BJ (cell line): ENCODE measurements at regions not wholly inside any gene's neighbourhood (a gene's known extent, or its start where the extent isn't known, plus 50 kb on each side); places are given as distances from the start of the nearest gene placed in this dataset.

Experiments
- CTCF ChIA-PET: fragments of 350-600 bp; formaldehyde crosslinking; extraction: SDS; loops from one replicate; lab custom pipeline; 2021; ENCODE audit warnings: antibody characterized with exemption, inconsistent platforms; lab: Yijun Ruan, JAX
- POLR2A ChIA-PET: fragments of 300-600 bp; sonication (Branson Sonifier 250); formaldehyde crosslinking; extraction: SDS; loops from one replicate; lab custom pipeline; 2021; ENCODE audit warnings: antibody characterized with exemption; lab: Charles Lee
- DNase-seq: peaks from one replicate; pipeline ENCODE4 v3.0.0-alpha.2; 2011; ENCODE audit warnings: low read depth
- H3K27me3 ChIP-seq: 2 replicates; pipeline ENCODE4 v1.6.0; 2011; ENCODE audit warnings: low read length; ENCODE audit not compliant: control insufficient read depth, insufficient read depth
- H3K36me3 ChIP-seq: 2 replicates; pipeline ENCODE4 v1.5.1; 2011; ENCODE audit warnings: low read length; ENCODE audit not compliant: control insufficient read depth, insufficient read depth
- H3K4me3 ChIP-seq: 2 replicates; pipeline ENCODE4 v1.5.1; 2011; ENCODE audit warnings: low read depth, mild to moderate bottlenecking, control low read depth, low read length
- TF ChIP-seq, protein P1 (sequence below): IDR thresholded peaks from 2 replicates; pipeline ENCODE4 v1.5.1; 2011; ENCODE audit warnings: low read depth, mild to moderate bottlenecking, control low read depth, inconsistent platforms, low read length, moderate library complexity; ENCODE audit not compliant: insufficient read depth

DNA sequence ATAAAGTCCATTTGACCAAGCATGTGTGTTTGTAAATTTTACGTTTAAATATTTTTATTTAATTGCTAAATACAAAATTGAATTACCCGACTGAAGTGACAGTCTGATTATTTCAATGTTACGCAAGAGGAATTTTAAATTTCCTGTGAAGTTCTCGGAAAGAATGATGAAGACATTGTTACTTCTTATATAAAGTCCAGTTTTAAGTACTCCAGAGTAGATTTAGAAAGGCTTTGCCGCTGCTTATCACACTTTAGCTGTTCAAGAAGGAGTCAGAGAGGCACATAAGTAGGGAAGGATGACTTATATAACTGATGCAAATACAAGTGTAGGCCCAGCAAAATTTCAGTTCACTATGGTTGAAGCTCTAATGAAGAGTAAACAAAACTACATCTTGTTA lies 265.1 kb upstream of the CITED2 start:
- Histone ChIP-seq H3K27me3 (no peaks in the 10 kb centered on the region), H3K4me3 (no peak overlapping the region), H3K36me3 (no peaks in the 10 kb centered on the region)
- TF ChIP-seq, protein P1, sequence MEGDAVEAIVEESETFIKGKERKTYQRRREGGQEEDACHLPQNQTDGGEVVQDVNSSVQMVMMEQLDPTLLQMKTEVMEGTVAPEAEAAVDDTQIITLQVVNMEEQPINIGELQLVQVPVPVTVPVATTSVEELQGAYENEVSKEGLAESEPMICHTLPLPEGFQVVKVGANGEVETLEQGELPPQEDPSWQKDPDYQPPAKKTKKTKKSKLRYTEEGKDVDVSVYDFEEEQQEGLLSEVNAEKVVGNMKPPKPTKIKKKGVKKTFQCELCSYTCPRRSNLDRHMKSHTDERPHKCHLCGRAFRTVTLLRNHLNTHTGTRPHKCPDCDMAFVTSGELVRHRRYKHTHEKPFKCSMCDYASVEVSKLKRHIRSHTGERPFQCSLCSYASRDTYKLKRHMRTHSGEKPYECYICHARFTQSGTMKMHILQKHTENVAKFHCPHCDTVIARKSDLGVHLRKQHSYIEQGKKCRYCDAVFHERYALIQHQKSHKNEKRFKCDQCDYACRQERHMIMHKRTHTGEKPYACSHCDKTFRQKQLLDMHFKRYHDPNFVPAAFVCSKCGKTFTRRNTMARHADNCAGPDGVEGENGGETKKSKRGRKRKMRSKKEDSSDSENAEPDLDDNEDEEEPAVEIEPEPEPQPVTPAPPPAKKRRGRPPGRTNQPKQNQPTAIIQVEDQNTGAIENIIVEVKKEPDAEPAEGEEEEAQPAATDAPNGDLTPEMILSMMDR: no peak
- ChIA-PET POLR2A (no interaction called here), CTCF (no interaction called here)
- no peak for DNase-seq

DNA sequence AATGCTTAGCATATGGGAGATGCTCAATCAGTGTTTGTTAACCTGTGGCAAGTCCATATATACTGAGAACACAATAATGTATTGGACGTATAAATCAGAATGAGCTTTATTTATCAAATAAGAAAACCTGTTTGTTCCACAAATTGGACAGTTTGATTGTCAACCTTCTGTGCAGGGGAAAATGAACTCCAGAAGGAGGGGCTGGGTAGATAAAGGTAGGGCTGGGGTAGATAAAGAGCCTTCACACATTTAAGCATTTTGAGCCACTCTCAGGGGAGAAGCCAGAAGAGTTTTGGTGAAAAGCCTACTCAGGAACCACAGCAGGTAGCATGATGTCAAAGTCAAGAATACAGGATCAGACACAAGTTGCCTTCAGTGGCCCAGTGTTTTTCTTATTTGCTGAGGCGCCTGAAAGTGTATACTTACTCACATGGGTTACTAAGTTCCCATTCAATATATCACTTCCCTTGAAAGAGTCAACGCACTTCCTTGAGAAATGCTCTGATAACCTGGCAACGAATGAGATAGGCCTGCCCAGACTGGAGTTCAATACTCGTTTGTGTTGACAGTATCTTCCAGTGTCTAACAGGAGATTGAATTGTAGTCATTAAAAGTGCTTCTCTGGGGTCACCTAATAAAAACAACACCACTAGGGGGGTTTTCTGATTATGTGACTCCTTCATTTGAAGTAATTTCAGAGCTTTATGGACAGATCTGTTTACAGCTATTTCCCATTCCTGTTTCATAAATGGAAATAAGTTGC lies 263.9 kb upstream of the CITED2 start:
- DNase-seq: no peak
- TF ChIP-seq, protein P1: no peak
- no peak overlapping the region for H3K4me3 ChIP-seq
- ChIA-PET POLR2A (no interaction called here), CTCF (interaction anchor here (0.8 kb wide), 1 partner anchor 8 kb away, joined by 3 read pairs; no protein-coding TSS in a partner anchor)
- H3K36me3 ChIP-seq: no peaks in the 10 kb centered on the region
- H3K27me3 ChIP-seq: no peaks in the 10 kb centered on the region

DNA sequence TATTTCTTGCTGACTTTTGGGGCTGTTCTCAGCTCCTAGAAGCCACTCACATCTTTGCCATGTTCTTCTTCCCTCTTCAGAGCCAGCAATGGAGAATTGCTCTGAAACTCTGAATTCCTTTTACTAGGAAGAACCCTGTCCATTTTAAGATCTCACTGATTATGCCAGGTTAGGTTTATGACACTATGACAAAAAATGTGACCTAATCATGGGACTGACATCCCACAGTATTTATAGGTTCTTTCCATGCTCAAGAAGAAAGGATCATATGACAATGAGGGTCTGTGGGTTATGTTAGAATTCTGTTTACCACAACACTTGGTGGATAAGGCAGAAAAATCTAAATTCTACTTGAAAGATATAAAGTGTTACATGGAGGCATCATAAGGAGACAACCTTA lies 263.3 kb upstream of the CITED2 start:
- H3K27me3 ChIP-seq: no peaks in the 10 kb centered on the region
- DNase-seq: no peak
- ChIA-PET CTCF (interaction anchor here (0.8 kb wide), 1 partner anchor 9 kb away, joined by 3 read pairs; no protein-coding TSS in a partner anchor), POLR2A (no interaction called here)
- TF ChIP-seq, protein P1: no peak
- no peak overlapping the region for H3K4me3 ChIP-seq
- no peaks in the 10 kb centered on the region for H3K36me3 ChIP-seq

DNA sequence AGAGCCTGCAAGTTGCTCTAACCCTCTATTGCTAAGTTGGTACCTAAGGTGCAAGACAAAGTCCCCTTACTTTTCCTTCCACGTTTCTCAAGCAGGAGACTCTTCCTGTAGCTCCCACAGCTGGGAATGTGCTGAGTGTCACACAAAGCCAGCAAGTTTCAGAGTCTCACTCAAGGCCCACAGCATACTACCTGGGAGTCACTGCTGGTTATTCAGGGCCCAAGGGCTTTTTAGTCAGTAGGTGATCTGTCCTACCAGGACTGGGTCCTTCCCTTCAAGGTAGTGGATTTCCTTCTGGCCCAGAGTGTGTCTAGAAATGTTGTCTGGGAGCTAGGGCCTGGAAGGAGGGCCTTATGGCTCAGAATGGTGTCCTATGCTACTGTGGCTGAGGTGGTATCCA lies 261.9 kb upstream of the CITED2 start:
- CTCF ChIA-PET: interaction anchor here (0.6 kb wide), 1 partner anchor 48 kb away, joined by 3 read pairs; no protein-coding TSS in a partner anchor
- DNase-seq: no peak
- no peak overlapping the region for H3K4me3 ChIP-seq
- H3K36me3 ChIP-seq: no peaks in the 10 kb centered on the region
- TF ChIP-seq, protein P1: no peak
- H3K27me3 ChIP-seq: no peaks in the 10 kb centered on the region
- POLR2A ChIA-PET: no interaction called here

DNA sequence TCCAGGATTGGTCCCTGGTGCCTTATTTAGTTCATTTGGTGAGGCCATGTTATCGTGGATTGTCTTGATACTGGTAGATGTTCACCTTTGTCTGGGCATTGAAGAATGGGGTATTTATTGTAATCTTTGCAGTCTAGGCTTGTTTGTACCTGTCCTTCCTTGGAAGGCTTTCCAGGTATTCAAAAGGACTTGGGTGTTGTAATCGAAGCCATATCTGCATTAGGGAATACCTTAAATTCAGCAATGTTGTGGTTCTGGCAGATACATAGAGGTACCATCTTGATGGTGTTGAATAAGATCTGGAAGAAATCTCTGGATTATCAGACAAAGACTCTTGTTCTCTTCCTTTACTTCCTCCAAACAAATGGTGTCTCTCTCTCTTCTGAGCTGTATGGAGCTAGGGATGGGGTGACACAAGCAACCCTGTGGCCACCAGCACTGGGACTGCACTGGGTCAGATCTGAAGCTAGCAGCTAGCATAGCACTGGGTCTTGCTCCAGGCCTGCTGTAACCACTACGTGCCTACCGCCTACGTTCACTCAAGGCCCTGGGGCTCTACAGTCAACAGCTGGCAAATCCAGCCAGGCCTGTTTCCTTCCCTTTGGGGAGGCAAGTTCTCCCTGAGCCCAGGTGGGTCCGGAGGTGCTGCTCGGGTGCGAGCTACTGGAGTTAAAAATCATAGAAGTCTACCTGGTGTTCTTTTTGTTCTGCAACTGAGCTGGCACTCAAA lies 261.1 kb upstream of the CITED2 start:
- DNase-seq: no peak
- ChIA-PET POLR2A (no interaction called here), CTCF (no interaction called here)
- TF ChIP-seq, protein P1: no peak
- no peak overlapping the region for H3K4me3 ChIP-seq
- no peaks in the 10 kb centered on the region for H3K36me3 ChIP-seq
- no peaks in the 10 kb centered on the region for H3K27me3 ChIP-seq
